ENCODE measurements at regions not wholly inside any gene's neighbourhood (a gene's known extent, or its start where the extent isn't known, plus 50 kb on each side); places are given as distances from the start of the nearest gene placed in this dataset.

DNA sequence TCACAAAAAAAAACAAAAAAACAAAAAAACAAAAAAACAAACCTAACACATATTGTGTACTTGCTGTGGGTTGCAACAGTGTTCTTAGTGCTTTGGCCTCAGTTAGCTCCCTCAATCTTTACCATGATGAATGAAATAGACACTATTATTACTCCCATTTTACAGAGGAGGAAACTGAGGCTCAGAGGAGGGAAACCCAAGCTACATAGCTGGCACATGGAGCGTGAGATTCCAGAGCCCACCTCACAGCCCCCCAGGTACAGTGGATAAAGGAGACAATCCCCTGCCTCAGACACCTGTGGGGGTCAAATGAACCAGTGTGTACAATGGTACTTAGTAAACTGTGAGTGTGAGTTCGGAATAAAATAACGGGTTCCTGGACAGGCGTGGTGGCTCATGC, 104.9 kb upstream of the SMAD3 start:
- ChIA-PET SMC1A (ENCODE audit: uncharacterized antibody, unreplicated experiment) (interaction anchor here (1.3 to 2.2 kb wide), 3 partner anchors 10 to 344 kb away, joined by 3 to 7 read pairs (median 5); no protein-coding TSS in a partner anchor), POLR2A (no interaction called here), RAD21 (ENCODE audit: unreplicated experiment) (no interaction called here), CTCF (interaction anchor here (0.7 to 1.0 kb wide), 2 partner anchors 14 to 318 kb away, joined by 3 read pairs; no protein-coding TSS in a partner anchor)
- Histone ChIP-seq H3K9ac (ENCODE audit: control insufficient read depth, insufficient read depth, low read length) (no peak overlapping the region), H3K27me3 (replicated peaks in 1 of 2; ENCODE audit: control insufficient read depth in 2 of 2, insufficient read depth in 2 of 2, low read length in 1 of 2) (no peaks in the 10 kb centered on the region), H4K20me1 (ENCODE audit: control insufficient read depth, insufficient read depth) (no peaks in the 10 kb centered on the region), H3K9me3 (replicated peaks; ENCODE audit: control insufficient read depth, insufficient read depth, low read length) (no peaks in the 10 kb centered on the region), H3K36me3 (ENCODE audit: control insufficient read depth in 2 of 2, insufficient read depth in 2 of 2, low read length in 1 of 2) (no peaks in the 10 kb centered on the region), H3K4me3 (no peak overlapping the region), H3K4me2 (ENCODE audit: control insufficient read depth, insufficient read depth) (no peak overlapping the region), H3K27ac (ENCODE audit: control insufficient read depth, insufficient read depth) (no peak overlapping the region), H3K4me1 (ENCODE audit: control insufficient read depth, insufficient read depth, low read length) (no peaks in the 10 kb centered on the region), H3K79me2 (ENCODE audit: control insufficient read depth, insufficient read depth, low read length) (no peaks in the 10 kb centered on the region), H2AFZ (ENCODE audit: control insufficient read depth, low read depth, low read length) (no peak overlapping the region)
- in situ Hi-C loops (cut with MboI) (no loop called here), intact Hi-C loops (cut with micrococcal nuclease; ENCODE audit: unreplicated experiment) (no loop called here)
- 67% methylated on average over 4 of the region's 4 CpGs for WGBS (ENCODE audit: insufficient coverage, insufficient replicate concordance, low lambda C conversion rate, missing lambda C conversion rate)
- no TSS peak for BruUV-seq (replicated peaks)
- TF ChIP-seq ZBED1 (IDR thresholded peaks at IDR 0.05; ENCODE audit: borderline replicate concordance) (no peak), CEBPB (IDR thresholded peaks at IDR 0.05; ENCODE audit: borderline replicate concordance in 1 of 2, low read depth in 2 of 2, low read length in 2 of 2) (no peak), SPI1 (IDR thresholded peaks at IDR 0.05; ENCODE audit: borderline replicate concordance, insufficient read depth, low read depth, low read length) (no peak), TCF7 (IDR thresholded peaks at IDR 0.05; ENCODE audit: borderline replicate concordance) (no peak), IRF4 (IDR thresholded peaks at IDR 0.05; ENCODE audit: low read depth, low read length) (no peak), ZNF24 (IDR thresholded peaks at IDR 0.05) (no peak), RELA (IDR thresholded peaks at IDR 0.05; ENCODE audit: borderline replicate concordance, partially characterized antibody) (no peak)
- TF ChIP-seq, protein P1, sequence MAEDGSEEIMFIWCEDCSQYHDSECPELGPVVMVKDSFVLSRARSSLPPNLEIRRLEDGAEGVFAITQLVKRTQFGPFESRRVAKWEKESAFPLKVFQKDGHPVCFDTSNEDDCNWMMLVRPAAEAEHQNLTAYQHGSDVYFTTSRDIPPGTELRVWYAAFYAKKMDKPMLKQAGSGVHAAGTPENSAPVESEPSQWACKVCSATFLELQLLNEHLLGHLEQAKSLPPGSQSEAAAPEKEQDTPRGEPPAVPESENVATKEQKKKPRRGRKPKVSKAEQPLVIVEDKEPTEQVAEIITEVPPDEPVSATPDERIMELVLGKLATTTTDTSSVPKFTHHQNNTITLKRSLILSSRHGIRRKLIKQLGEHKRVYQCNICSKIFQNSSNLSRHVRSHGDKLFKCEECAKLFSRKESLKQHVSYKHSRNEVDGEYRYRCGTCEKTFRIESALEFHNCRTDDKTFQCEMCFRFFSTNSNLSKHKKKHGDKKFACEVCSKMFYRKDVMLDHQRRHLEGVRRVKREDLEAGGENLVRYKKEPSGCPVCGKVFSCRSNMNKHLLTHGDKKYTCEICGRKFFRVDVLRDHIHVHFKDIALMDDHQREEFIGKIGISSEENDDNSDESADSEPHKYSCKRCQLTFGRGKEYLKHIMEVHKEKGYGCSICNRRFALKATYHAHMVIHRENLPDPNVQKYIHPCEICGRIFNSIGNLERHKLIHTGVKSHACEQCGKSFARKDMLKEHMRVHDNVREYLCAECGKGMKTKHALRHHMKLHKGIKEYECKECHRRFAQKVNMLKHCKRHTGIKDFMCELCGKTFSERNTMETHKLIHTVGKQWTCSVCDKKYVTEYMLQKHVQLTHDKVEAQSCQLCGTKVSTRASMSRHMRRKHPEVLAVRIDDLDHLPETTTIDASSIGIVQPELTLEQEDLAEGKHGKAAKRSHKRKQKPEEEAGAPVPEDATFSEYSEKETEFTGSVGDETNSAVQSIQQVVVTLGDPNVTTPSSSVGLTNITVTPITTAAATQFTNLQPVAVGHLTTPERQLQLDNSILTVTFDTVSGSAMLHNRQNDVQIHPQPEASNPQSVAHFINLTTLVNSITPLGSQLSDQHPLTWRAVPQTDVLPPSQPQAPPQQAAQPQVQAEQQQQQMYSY (CRISPR knock-in tag; IDR thresholded peaks at IDR 0.05) = no peak
- DNase-seq (ENCODE audit: low read depth, low spot score) = no peak
- no peak for FAIRE-seq
- ATAC-seq = no peak
